ENCODE measurements at regions not wholly inside any gene's neighbourhood (a gene's known extent, or its start where the extent isn't known, plus 50 kb on each side); places are given as distances from the start of the nearest gene placed in this dataset.

- H3K4me3 Mint-ChIP-seq, result no peak overlapping the region
- Histone ChIP-seq H2AFZ (no peak overlapping the region), H3K4me3 (no peak overlapping the region), H3K9me2 (ENCODE audit: insufficient read depth) (no peaks in the 10 kb centered on the region; the same call in 1 of the 2 replicates), H3K4me1 (ENCODE audit: insufficient read depth) (no peaks in the 10 kb centered on the region), H3K79me2 (replicated peaks; ENCODE audit: insufficient read depth) (no peaks in the 10 kb centered on the region), H3K27ac (ENCODE audit: low read depth) (no peak overlapping the region), H3K27me3 (ENCODE audit: insufficient read depth) (no peaks in the 10 kb centered on the region), H3F3A (replicated peaks; ENCODE audit: low read depth) (no peaks in the 10 kb centered on the region), H4K20me1 (replicated peaks; ENCODE audit: insufficient read depth) (no peaks in the 10 kb centered on the region), H3K4me2 (no peak overlapping the region), H3K36me3 (ENCODE audit: insufficient read depth) (peaks cover 5% of the 10 kb centered on the region; the same call in 1 of the 2 replicates)
- no peaks in the 10 kb centered on the region for H3K27me3 Mint-ChIP-seq (ENCODE audit: insufficient read depth, low read depth, poor library complexity)
- TF ChIP-seq EZH2 (IDR thresholded peaks at IDR 0.05; ENCODE audit: low read depth, unreplicated experiment), result no peak
- TF ChIP-seq ZNF462 (CRISPR knock-in tag; IDR thresholded peaks at IDR 0.05), result no peak
- no peak for TF ChIP-seq CTCF (conservative IDR thresholded peaks at IDR 0.05; ENCODE audit: low read depth in 2 of 2)
- no peak for TF ChIP-seq CREB1 (CRISPR knock-in tag; IDR thresholded peaks at IDR 0.05; ENCODE audit: low read depth)
- no peak for TF ChIP-seq POLR2AphosphoS5 (IDR thresholded peaks at IDR 0.05; ENCODE audit: low read depth)
- no peak for TF ChIP-seq ZNF114 (CRISPR knock-in tag; IDR thresholded peaks at IDR 0.05)
- TF ChIP-seq JUNB (IDR thresholded peaks at IDR 0.05; ENCODE audit: unreplicated experiment), result no peak
- TF ChIP-seq NANOG (IDR thresholded peaks at IDR 0.05; ENCODE audit: borderline replicate concordance), result no peak
- no peak for TF ChIP-seq ZNF331 (CRISPR knock-in tag; IDR thresholded peaks at IDR 0.05; ENCODE audit: low read depth)
- TF ChIP-seq, protein P1, sequence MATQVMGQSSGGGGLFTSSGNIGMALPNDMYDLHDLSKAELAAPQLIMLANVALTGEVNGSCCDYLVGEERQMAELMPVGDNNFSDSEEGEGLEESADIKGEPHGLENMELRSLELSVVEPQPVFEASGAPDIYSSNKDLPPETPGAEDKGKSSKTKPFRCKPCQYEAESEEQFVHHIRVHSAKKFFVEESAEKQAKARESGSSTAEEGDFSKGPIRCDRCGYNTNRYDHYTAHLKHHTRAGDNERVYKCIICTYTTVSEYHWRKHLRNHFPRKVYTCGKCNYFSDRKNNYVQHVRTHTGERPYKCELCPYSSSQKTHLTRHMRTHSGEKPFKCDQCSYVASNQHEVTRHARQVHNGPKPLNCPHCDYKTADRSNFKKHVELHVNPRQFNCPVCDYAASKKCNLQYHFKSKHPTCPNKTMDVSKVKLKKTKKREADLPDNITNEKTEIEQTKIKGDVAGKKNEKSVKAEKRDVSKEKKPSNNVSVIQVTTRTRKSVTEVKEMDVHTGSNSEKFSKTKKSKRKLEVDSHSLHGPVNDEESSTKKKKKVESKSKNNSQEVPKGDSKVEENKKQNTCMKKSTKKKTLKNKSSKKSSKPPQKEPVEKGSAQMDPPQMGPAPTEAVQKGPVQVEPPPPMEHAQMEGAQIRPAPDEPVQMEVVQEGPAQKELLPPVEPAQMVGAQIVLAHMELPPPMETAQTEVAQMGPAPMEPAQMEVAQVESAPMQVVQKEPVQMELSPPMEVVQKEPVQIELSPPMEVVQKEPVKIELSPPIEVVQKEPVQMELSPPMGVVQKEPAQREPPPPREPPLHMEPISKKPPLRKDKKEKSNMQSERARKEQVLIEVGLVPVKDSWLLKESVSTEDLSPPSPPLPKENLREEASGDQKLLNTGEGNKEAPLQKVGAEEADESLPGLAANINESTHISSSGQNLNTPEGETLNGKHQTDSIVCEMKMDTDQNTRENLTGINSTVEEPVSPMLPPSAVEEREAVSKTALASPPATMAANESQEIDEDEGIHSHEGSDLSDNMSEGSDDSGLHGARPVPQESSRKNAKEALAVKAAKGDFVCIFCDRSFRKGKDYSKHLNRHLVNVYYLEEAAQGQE (IDR thresholded peaks at IDR 0.05; ENCODE audit: unreplicated experiment), result no peak
- no peak overlapping the region for H3K27ac Mint-ChIP-seq
- no peak for DNase-seq (ENCODE audit: low spot score)
- H3K36me3 Mint-ChIP-seq (ENCODE audit: low read depth), result no peaks in the 10 kb centered on the region
- peaks cover 4% of the 10 kb centered on the region; the same call in 2 of the 3 replicates for H3K9me3 Mint-ChIP-seq
- no peak for ATAC-seq
- H3K4me1 Mint-ChIP-seq, result no peaks in the 10 kb centered on the region
Measured at GRCh38 chr4:97411356-97411755, 731.9 kb downstream of the STPG2 start.

All from GM23338 (cell line).